ENCODE measurements at regions not wholly inside any gene's neighbourhood (a gene's known extent, or its start where the extent isn't known, plus 50 kb on each side); places are given as distances from the start of the nearest gene placed in this dataset.

DNA sequence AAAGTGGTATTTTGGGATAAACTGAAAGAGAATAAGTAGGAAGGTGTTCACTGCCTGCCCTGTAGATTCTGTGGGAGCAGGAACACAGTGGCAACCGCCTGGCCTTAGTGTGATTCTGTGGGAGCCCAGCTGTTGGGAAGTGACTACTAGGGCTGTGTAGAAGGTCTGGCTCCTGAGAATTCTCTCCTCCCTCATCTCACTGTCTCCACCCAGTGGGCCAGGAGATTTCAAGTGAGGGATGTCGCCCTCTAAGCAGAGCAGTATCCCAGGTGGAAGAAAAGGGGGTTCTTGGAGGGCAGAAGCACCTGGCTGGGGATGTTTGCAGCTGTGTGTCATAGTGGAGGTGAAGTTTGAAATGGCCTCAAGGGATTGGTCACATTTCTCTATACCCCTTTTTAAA is 113.7 kb downstream of the TBC1D30 start:
- TF ChIP-seq, protein P1, sequence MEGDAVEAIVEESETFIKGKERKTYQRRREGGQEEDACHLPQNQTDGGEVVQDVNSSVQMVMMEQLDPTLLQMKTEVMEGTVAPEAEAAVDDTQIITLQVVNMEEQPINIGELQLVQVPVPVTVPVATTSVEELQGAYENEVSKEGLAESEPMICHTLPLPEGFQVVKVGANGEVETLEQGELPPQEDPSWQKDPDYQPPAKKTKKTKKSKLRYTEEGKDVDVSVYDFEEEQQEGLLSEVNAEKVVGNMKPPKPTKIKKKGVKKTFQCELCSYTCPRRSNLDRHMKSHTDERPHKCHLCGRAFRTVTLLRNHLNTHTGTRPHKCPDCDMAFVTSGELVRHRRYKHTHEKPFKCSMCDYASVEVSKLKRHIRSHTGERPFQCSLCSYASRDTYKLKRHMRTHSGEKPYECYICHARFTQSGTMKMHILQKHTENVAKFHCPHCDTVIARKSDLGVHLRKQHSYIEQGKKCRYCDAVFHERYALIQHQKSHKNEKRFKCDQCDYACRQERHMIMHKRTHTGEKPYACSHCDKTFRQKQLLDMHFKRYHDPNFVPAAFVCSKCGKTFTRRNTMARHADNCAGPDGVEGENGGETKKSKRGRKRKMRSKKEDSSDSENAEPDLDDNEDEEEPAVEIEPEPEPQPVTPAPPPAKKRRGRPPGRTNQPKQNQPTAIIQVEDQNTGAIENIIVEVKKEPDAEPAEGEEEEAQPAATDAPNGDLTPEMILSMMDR (IDR thresholded peaks at IDR 0.05): no peak
- no peak for TF ChIP-seq POLR2A (IDR thresholded peaks at IDR 0.05)
- Histone ChIP-seq H3K27ac (no peak overlapping the region), H3K4me1 (no peaks in the 10 kb centered on the region), H3K36me3 (no peaks in the 10 kb centered on the region), H3K27me3 (no peaks in the 10 kb centered on the region), H3K4me3 (no peak overlapping the region), H3K9me3 (no peaks in the 10 kb centered on the region)
- intact Hi-C loops (cut with DNase I): no loop called here
- no peak for ATAC-seq
- no peak for DNase-seq
- WGBS, 4 donors: 68 to 88% (median 78%) methylated on average over 2 of the region's 2 CpGs

DNA sequence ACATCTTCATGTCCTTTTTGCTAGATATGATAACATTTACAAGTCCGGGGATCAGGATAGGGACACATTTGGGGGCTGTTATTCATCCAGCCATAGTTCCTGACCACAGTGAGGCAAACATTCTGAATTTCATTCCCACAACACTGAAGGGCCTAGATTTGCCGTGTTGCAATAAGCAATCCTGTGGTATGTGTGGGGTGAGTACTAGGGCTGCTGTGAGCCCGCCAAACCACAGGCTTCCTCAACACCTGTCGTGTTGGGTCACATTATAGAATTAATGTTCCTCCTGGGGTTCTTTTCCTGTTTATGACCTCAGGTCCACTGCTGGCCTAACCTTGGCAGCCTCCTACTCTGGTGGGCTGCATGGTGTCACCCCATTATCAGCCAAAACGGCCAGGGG is 119.2 kb downstream of the TBC1D30 start:
- H3K27me3 ChIP-seq: no peaks in the 10 kb centered on the region
- no peaks in the 10 kb centered on the region for H3K9me3 ChIP-seq
- ATAC-seq: peak in 1 of 4 donors; percentile 29
- WGBS, 4 donors: 59 to 86% (median 74%) methylated on average over 5 of the region's 5 CpGs
- H3K27ac ChIP-seq: no peak overlapping the region
- H3K36me3 ChIP-seq: no peaks in the 10 kb centered on the region
- intact Hi-C loops (cut with DNase I): no loop called here
- TF ChIP-seq POLR2A (IDR thresholded peaks at IDR 0.05): no peak
- TF ChIP-seq, protein P1 (IDR thresholded peaks at IDR 0.05): no peak
- no peak overlapping the region for H3K4me3 ChIP-seq
- no peak for DNase-seq
- H3K4me1 ChIP-seq: peaks cover 0 to 20% (median 11%) of the 10 kb centered on the region in 12 donors

DNA sequence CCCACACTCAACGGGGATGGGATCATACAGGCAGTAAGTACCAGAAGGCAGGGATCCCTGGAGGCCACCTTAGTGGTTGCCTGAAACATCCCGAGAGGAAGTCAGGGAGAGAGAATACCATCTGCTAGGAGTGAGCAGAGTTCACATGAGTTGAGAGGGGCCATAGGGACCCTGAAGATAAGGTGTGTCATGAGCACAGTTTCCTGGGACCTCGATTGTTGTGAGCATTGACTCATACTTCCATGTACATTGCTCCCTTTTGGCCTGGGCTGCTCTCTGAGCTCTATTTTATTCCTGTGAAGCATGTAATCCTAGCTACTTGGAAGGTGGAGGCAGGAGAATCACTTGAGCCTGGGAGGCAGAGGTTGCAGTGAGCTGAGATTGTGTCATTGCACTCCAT is 120.5 kb downstream of the TBC1D30 start:
- ATAC-seq (no peak), DNase-seq (no peak)
- Histone ChIP-seq H3K27me3 (no peaks in the 10 kb centered on the region), H3K4me1 (peaks cover 0 to 20% (median 11%) of the 10 kb centered on the region in 12 donors), H3K9me3 (no peaks in the 10 kb centered on the region), H3K4me3 (no peak overlapping the region), H3K27ac (no peak overlapping the region), H3K36me3 (no peaks in the 10 kb centered on the region)
- intact Hi-C loops (cut with DNase I): no loop called here
- no peak for TF ChIP-seq POLR2A (IDR thresholded peaks at IDR 0.05)
- TF ChIP-seq, protein P1 (IDR thresholded peaks at IDR 0.05): no peak
- 70 to 77% (median 73%) methylated on average over 3 of the region's 3 CpGs for WGBS, 4 donors

DNA sequence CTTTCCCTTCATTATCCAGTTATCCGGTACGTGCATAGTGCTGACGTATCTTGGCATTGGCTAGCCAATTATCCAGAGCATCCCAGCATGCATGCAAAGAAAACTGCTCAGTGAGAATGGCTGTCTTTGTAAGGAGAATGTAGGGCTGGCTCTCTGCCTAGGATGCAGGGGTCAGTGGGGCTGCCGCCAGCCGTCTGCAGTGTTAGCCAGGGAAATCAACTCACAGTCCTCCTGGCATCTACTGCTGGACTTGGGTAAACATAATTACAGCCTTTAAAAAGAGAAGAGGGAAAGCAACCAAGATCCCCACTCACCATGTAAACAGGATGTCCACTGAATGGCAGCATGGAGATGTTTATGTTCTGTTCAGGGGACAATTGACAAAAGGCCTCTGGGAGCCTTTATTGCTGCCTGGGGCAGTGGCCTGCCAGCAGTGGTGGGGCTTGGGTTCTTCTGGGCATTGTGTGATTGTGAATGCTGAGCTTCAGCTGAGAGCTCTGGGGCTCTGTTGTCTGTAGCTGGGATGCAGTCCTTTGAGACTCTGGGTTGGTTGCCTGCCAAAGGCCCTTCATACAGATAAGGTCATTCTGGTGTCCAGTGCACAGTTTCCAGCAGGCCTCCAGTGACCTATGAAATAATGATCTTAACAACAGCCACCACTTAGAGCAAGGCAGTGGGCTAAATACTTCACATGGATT is 121.8 kb downstream of the TBC1D30 start:
- DNase-seq (peak in 4 of 5 donors; percentile 49 to 82 (median 59)), ATAC-seq (peak; percentile 64 to 91 (median 84))
- H3K27me3 ChIP-seq: no peaks in the 10 kb centered on the region
- H3K27ac ChIP-seq: peak overlapping the region in 4 of 12 donors; percentile 3 to 34 (median 13)
- H3K36me3 ChIP-seq: no peaks in the 10 kb centered on the region
- 1 to 17% (median 5%) methylated on average over 5 of the region's 5 CpGs for WGBS, 4 donors
- peaks cover 0 to 20% (median 11%) of the 10 kb centered on the region in 12 donors for H3K4me1 ChIP-seq
- no peak overlapping the region for H3K4me3 ChIP-seq
- H3K9me3 ChIP-seq: no peaks in the 10 kb centered on the region
- intact Hi-C loops (cut with DNase I): no loop called here
- TF ChIP-seq, protein P1 (IDR thresholded peaks at IDR 0.05): no peak
- TF ChIP-seq POLR2A (IDR thresholded peaks at IDR 0.05): no peak

All from heart left ventricle (tissue), 16 donors.